Stimulated activated CD8-positive, alpha-beta memory T cell treated with anti-CD3 and anti-CD28 coated beads, Interleukin-4, amount 100 ng/mL, for 1 hour (primary cell): ENCODE measurements at regions not wholly inside any gene's neighbourhood (a gene's known extent, or its start where the extent isn't known, plus 50 kb on each side); places are given as distances from the start of the nearest gene placed in this dataset.
"Not testable (repeated sequence)": the region's sequence is repeated elsewhere in the genome, so short reads cannot be mapped to it uniquely, and the experiment has no call there.

Source experiments
- DNase-seq, 2 donors: peaks; one replicate each; pipeline ENCODE4 v3.0.0-alpha.2; 2020; ENCODE audit warnings: low read depth in 2 of 2, low spot score in 1 of 2

DNA sequence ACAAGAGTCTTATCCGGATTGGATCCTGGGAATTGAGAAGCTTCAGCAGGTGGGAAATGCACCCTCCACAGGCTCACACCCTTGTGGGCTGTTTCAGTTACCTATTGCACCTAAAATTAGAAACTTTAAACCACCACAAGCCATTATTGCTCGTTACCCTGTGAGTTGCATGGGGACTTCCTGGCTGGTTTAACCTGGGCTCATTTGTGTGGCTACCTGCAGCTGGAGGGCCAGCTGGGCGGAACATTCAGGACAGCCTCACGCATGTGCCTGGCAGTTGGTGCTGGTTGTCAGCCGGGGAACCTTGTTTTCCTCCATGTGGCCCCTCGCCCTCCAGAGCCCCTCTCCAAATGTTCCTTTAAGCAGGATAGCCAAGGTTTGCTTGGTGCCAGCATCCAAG lies 118.5 kb upstream of the DEFB108B start:
- DNase-seq: not testable (repeated sequence)

GRCh38 chr11:71721840-71722239 lies 111.2 kb upstream of the DEFB108B start:
- DNase-seq: not testable (repeated sequence)

- DNase-seq: not testable (repeated sequence)
Measured at GRCh38 chr11:71723991-71724390, 109.0 kb upstream of the DEFB108B start.

- DNase-seq: not testable (repeated sequence)
Measured at GRCh38 chr11:71730748-71731147, 102.3 kb upstream of the DEFB108B start.

DNA sequence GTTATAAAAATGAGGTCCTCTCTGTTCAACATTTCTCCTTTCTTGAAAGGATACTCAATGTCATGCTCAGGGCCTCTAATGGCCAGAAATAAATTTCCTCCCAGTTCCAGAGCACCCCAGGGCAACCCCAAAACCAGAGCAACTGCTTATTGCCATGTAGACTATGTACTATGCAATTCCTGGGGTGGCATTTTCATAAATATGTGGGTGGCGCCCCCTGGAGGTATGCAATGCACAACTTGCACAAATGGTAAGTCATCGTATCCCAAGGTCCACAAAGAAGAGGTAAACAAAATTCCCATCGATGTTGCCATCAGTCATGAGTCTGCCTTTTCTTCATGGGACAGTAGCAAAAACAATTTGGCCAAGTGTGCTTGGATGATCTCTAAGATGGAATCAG lies 98.6 kb upstream of the DEFB108B start:
- not testable (repeated sequence) for DNase-seq

DNA sequence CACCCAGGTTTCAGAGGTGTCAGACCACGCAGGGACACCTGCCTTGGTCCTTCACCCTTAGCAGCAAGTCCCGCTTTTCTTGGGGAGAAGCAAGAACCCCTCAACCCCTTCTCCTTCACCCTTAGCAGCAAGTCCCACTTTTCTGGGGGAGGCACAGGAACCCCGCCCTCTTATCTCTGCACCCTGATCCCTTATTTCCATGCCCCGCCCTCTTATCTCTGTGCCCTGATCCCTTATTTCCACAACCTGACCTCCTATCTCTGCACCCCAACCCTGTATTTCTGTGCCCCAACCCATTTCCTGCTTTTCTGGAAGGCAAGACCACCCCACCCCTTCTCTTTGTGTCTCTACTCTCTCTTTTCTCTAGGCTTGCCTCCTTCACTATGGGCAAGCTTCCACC lies 94.7 kb upstream of the DEFB108B start:
- not testable (repeated sequence) for DNase-seq

DNA sequence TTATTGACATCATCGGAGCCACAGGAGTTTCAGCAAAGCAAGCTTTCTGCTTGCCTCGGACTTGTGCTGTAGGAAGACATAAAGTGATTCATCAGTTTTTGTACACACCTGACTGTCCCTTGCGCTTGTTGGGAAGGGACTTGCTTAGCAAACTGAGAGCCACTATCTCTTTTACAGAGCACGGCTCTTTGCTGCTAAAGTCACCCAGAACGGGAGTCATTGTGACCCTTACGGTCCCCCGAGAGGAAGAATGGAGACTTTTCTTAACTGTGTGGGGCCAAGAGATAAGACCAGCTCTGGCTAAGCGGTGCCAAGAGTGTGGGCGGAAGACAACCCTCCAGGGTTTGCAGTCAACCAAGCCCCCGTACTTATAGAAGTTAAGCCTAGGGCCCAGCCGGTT lies 89.6 kb upstream of the DEFB108B start:
- not testable (repeated sequence) for DNase-seq

GRCh38 chr11:71745656-71746055 lies 87.3 kb upstream of the DEFB108B start:
- not testable (repeated sequence) for DNase-seq

DNA sequence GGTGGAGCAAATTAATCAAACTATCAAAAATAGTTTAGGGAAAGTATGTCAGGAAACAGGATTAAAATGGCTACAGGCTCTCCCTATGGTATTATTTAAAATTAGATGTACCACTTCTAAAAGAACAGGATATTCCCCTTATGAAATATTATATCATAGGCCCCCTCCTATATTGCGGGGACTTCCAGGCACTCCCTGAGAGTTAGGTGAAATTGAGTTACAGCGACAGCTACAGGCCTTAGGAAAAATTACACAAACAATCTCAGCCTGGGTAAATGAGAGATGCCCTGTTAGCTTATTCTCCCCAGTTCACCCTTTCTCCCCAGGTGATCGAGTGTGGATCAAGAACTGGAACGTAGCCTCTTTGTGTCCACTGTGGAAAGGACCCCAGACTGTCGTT lies 86.7 kb upstream of the DEFB108B start:
- not testable (repeated sequence) for DNase-seq

DNA sequence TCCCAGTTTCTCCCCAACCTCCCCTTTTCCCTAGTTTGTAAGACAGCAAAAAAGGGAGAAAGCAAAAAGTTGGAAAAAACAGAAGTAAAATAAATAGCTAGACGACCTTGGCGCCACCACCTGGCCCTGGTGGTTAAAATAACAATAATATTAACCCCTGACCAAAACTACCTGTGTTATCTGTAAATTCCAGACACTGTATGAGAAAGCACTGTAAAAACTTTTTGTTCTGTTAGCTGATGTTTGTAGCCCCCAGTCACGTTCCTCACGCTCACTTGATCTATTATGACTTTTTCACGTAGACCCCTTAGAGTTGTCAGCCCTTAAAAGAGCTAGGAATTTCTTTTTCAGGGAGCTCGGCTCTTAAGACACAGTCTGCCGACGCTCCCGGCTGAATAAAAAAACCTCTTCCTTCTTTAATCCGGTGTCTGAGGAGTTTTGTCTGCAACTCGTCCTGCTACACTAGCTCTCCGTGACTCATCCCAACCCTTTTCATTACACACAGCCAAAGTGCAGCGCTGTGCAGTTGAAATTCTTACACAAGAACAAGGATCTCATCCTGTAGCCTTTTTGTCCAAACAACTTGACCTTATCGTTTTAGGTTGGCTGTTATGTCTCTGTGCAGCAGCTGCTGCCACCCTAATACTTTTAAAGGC lies 83.9 kb upstream of the DEFB108B start:
- not testable (repeated sequence) for DNase-seq

DNA sequence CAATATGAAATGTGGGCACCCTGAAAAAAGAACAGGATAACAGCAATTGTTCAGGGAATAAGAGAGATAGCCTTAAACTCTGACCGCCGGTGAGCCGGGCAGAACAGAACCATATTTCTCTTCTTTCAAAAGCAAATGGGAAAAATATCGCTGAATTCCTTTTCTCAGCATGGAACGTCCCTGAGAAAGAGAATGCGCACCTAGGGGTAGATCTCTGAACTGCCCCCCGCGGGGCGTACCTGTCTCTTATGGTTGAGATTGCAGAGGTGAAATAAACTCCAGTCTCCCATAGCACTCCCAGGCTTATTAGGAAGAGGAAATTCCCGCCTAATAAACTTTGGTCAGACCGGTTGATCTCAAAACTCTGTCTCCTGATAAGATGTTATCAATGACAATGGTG lies 82.1 kb upstream of the DEFB108B start:
- not testable (repeated sequence) for DNase-seq

- DNase-seq: not testable (repeated sequence)
Measured at GRCh38 chr11:71764695-71765491, 68.1 kb upstream of the DEFB108B start.

DNA sequence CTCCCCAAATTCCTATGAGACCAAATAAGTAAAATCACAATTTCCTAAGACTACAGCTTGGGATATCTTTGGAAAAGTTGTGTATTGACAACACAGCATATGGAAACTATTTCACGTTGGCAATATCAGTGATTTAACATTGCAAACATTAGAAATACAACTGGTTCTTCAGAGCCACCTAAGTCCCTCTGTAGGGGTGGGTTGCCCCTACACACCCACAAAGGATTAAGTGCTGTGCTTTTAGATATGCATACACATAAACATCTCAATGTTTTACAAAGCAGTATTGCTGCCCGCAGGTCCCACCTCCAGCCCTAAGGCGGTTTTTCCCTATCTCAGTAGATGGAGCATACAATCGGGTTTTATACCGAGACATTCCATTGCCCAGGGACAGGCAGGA lies 66.0 kb upstream of the DEFB108B start:
- DNase-seq: not testable (repeated sequence)

DNA sequence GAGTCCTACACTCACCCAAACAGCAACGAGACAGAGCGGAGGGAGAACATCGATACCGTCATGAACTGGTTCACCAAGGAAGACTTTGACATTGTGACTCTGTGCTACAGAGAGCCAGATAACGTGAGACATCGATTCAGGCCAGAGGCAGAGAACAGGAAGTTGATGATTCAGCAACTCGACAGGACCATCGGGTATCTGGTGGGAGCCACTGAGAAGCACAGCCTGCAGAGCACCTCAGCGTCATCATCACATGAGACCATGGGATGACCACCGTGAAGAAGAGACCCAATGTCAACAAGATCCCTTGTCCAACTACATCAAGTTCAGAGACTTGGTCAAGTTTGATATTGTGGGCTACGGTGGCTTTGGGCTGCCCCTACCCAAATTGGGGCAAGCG lies 60.8 kb upstream of the DEFB108B start:
- DNase-seq: not testable (repeated sequence)

GRCh38 chr11:71774603-71775222 lies 58.3 kb upstream of the DEFB108B start:
- no peak for DNase-seq

- not testable (repeated sequence) for DNase-seq
Measured at GRCh38 chr11:71780116-71780515, 52.9 kb upstream of the DEFB108B start.

DNA sequence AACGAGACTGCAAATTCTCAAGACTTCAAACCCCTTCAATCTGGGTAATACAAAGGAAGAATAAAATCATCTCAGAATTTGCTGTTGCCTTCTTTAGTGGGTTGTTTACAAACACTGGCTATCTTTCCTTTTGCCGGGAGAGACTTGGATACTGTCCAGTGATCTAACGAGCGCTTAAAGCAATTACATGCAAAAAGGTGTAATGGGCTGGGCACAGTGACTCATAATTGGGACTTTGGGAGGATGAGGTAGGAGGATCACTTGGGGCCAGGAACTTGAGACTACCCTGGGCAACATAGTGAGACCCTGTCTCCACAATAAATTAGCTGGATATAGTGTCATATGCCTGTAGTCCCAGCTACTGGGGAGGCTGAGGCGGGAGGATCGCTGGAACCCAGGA lies 52.2 kb upstream of the DEFB108B start:
- DNase-seq: not testable (repeated sequence)

- DNase-seq: not testable (repeated sequence)
Measured at GRCh38 chr11:71781491-71781890, 51.5 kb upstream of the DEFB108B start.

GRCh38 chr11:71782229-71782861 lies 50.7 kb upstream of the DEFB108B start:
- DNase-seq: not testable (repeated sequence)

- not testable (repeated sequence) for DNase-seq
Measured at GRCh38 chr11:71783191-71783590, 49.8 kb upstream of the DEFB108B start.
